WTC11 (cell line): ENCODE measurements at regions not wholly inside any gene's neighbourhood (a gene's known extent, or its start where the extent isn't known, plus 50 kb on each side); places are given as distances from the start of the nearest gene placed in this dataset.

Source experiments
- SMAD3 ChIP-seq: sonication (generic); formaldehyde crosslinking; IDR thresholded peaks from 2 replicates; pipeline ENCODE4 v1.8.0; 2022; ENCODE audit warnings: missing genetic modification reagents, mild to moderate bottlenecking, borderline replicate concordance
- TP53 ChIP-seq: sonication (generic); formaldehyde crosslinking; IDR thresholded peaks from 2 replicates; pipeline ENCODE4 v1.8.1; 2023; ENCODE audit warnings: mild to moderate bottlenecking, missing genetic modification reagents
- ZNF263 ChIP-seq: sonication (generic); formaldehyde crosslinking; IDR thresholded peaks from 2 replicates; pipeline ENCODE4 v1.8.1; 2022; ENCODE audit warnings: low read depth, mild to moderate bottlenecking, moderate library complexity, missing genetic modification reagents
- TF ChIP-seq, protein P1 (sequence below): fragments of 200-600 bp; IDR thresholded peaks from 2 replicates; pipeline ENCODE4 v1.8.0; 2022; ENCODE audit warnings: antibody characterized with exemption
- TF ChIP-seq, protein P2 (sequence below): sonication (generic); formaldehyde crosslinking; IDR thresholded peaks from 2 replicates; pipeline ENCODE4 v1.8.1; 2023; ENCODE audit warnings: mild to moderate bottlenecking, missing genetic modification reagents, moderate library complexity
- TF ChIP-seq, protein P3 (sequence below): sonication (generic); formaldehyde crosslinking; IDR thresholded peaks from 2 replicates; pipeline ENCODE4 v1.8.0; 2022; ENCODE audit warnings: mild to moderate bottlenecking, missing genetic modification reagents

DNA sequence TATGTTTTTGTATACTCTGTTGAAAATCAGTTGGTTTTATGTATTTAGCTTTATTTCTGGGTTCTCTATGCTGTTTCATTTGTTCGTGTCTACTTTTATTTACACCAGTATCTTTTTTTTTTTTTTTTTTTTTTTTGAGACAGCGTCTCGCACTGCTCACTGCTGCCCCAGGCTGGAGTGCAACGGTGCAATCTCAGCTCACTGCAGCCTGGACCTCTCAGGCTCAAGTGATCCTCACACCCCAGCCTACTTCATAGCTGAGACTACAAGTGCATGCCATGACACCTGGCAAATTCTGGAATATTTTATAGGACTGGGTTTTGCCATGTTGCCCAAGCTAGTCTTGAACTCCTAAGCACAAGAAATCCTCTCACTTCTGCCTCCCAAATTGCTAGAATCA, 869.4 kb upstream of the CDH6 start:
- TF ChIP-seq, protein P1, sequence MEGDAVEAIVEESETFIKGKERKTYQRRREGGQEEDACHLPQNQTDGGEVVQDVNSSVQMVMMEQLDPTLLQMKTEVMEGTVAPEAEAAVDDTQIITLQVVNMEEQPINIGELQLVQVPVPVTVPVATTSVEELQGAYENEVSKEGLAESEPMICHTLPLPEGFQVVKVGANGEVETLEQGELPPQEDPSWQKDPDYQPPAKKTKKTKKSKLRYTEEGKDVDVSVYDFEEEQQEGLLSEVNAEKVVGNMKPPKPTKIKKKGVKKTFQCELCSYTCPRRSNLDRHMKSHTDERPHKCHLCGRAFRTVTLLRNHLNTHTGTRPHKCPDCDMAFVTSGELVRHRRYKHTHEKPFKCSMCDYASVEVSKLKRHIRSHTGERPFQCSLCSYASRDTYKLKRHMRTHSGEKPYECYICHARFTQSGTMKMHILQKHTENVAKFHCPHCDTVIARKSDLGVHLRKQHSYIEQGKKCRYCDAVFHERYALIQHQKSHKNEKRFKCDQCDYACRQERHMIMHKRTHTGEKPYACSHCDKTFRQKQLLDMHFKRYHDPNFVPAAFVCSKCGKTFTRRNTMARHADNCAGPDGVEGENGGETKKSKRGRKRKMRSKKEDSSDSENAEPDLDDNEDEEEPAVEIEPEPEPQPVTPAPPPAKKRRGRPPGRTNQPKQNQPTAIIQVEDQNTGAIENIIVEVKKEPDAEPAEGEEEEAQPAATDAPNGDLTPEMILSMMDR = no peak
- TF ChIP-seq TP53 (CRISPR knock-in tag) = no peak
- no peak for TF ChIP-seq SMAD3 (CRISPR knock-in tag)
- TF ChIP-seq, protein P2, sequence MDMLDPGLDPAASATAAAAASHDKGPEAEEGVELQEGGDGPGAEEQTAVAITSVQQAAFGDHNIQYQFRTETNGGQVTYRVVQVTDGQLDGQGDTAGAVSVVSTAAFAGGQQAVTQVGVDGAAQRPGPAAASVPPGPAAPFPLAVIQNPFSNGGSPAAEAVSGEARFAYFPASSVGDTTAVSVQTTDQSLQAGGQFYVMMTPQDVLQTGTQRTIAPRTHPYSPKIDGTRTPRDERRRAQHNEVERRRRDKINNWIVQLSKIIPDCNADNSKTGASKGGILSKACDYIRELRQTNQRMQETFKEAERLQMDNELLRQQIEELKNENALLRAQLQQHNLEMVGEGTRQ (CRISPR knock-in tag) = no peak
- TF ChIP-seq, protein P3, sequence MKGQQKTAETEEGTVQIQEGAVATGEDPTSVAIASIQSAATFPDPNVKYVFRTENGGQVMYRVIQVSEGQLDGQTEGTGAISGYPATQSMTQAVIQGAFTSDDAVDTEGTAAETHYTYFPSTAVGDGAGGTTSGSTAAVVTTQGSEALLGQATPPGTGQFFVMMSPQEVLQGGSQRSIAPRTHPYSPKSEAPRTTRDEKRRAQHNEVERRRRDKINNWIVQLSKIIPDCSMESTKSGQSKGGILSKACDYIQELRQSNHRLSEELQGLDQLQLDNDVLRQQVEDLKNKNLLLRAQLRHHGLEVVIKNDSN = no peak
- TF ChIP-seq ZNF263 (CRISPR knock-in tag) = no peak
